ENCODE measurements at regions not wholly inside any gene's neighbourhood (a gene's known extent, or its start where the extent isn't known, plus 50 kb on each side); places are given as distances from the start of the nearest gene placed in this dataset.

DNA sequence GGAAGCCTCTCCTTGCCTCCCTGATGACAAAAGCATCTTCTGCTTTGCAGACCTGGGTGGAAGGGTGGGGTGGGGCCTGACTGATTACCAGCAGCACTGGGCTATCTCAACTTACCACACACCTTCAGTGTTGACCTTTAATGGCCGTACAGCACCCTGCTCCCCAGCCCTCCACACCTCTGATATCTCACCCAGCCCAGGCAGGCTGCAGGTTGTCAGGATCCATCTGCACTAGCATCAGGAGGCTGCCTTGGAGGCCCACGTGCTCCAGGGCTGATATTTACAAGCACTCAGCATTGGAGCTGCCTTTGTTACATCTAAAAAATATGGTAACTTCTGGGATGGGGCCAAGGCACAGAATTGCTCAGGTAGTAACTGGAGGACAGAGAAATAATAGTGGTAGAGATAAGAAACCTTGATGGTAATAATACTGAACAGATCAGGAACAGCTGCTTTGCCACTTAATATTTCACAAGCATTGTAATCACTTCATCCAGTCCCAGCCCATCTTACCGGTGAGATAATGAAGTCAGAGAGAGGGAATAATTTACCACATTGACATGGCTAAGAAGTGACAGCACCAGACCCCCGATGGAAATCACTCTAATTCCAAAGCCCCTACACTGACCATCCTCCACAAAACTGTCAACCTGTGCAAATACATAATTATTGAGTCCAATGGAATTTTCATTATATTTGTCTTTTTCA is 125.2 kb upstream of the RFLNA start (continued):
- TF ChIP-seq FOXA3 (CRISPR knock-in tag; conservative IDR thresholded peaks at IDR 0.05 in 1 of 2, IDR thresholded peaks at IDR 0.05 in 1 of 2), result peak in 1 of 2 experiments; percentile 53; a peak in 1 of 4 replicates
- peak; percentile 81; the same call in 1 of the 2 replicates for TF ChIP-seq CC2D1A (IDR thresholded peaks at IDR 0.05)

DNA sequence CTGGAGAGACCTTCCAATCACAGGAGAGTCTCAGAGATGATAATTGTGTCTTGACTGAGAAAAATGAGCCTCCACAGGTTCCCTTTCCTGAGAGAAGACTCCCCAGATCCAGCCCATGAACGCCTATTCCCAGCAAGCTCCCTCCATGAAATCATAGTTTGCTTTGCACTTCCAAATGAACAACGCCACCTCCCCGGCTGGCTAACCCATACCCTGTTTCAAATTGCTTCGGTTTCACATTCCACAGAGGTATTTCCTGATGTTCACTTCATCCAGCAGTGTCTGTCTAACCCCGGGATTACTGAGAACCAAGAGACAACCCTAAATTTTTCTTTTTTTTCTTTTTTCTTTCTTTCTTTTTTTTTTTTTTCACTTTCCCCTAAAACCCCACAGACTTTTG is 124.1 kb upstream of the RFLNA start:
- Histone ChIP-seq H2AFZ (ENCODE audit: low read depth, low read length) (no peak overlapping the region), H3K27me3 (ENCODE audit: control insufficient read depth in 2 of 2, insufficient read depth in 2 of 2, low read length in 2 of 2) (peaks cover 22 to 35% of the 10 kb centered on the region in 2 experiments), H4K20me1 (replicated peaks; ENCODE audit: control insufficient read depth, insufficient read depth, low read length) (no peaks in the 10 kb centered on the region), H3K9me1 (ENCODE audit: control insufficient read depth, insufficient read depth, low read length) (no peaks in the 10 kb centered on the region), H3K4me3 (no peak overlapping the region), H3K9me3 (replicated peaks; ENCODE audit: control insufficient read depth, insufficient read depth, low read depth, low read length) (peaks cover 3% of the 10 kb centered on the region; the same call in 1 of the 2 replicates), H3K4me2 (ENCODE audit: insufficient read depth, low read length) (no peak overlapping the region), H3K27ac (ENCODE audit: extremely low read depth, low read depth, low read length) (no peak overlapping the region), H3K4me1 (replicated peaks in 1 of 2; ENCODE audit: control insufficient read depth in 2 of 2, insufficient read depth in 2 of 2, low read length in 2 of 2) (peaks cover 0 to 6% of the 10 kb centered on the region in 2 experiments; a peak in 2 of 5 replicates), H3K9ac (ENCODE audit: insufficient read depth in 1 of 2, low read depth in 2 of 2, low read length in 2 of 2) (no peak overlapping the region), H3K79me2 (ENCODE audit: control insufficient read depth, insufficient read depth, low read length) (no peaks in the 10 kb centered on the region), H3K36me3 (ENCODE audit: control insufficient read depth, insufficient read depth, low read length) (no peaks in the 10 kb centered on the region)
- BruUV-seq (replicated peaks), result no TSS peak
- CTCF ChIA-PET (ENCODE audit: low intra/inter-chr PET ratio), result no interaction called here
- POLR2A ChIA-PET, result no interaction called here
- ATAC-seq (no peak), DNase-seq (ENCODE audit: extremely low read depth in 1 of 4, low spot score in 3 of 4) (no peak), FAIRE-seq (no peak)
- intact Hi-C loops (cut with micrococcal nuclease), result no loop called here
- TF ChIP-seq TEAD4 (IDR thresholded peaks at IDR 0.05; ENCODE audit: low read length) (no peak), TEAD4 (CRISPR knock-in tag; IDR thresholded peaks at IDR 0.05; ENCODE audit: borderline replicate concordance) (no peak)
- in situ Hi-C loops (cut with MboI), result no loop called here
- WGBS (ENCODE audit: insufficient coverage, low coverage, missing lambda C conversion rate), result 15% methylated on average over 5 of the region's 5 CpGs
